ENCODE measurements at regions not wholly inside any gene's neighbourhood (a gene's known extent, or its start where the extent isn't known, plus 50 kb on each side); places are given as distances from the start of the nearest gene placed in this dataset.

DNA sequence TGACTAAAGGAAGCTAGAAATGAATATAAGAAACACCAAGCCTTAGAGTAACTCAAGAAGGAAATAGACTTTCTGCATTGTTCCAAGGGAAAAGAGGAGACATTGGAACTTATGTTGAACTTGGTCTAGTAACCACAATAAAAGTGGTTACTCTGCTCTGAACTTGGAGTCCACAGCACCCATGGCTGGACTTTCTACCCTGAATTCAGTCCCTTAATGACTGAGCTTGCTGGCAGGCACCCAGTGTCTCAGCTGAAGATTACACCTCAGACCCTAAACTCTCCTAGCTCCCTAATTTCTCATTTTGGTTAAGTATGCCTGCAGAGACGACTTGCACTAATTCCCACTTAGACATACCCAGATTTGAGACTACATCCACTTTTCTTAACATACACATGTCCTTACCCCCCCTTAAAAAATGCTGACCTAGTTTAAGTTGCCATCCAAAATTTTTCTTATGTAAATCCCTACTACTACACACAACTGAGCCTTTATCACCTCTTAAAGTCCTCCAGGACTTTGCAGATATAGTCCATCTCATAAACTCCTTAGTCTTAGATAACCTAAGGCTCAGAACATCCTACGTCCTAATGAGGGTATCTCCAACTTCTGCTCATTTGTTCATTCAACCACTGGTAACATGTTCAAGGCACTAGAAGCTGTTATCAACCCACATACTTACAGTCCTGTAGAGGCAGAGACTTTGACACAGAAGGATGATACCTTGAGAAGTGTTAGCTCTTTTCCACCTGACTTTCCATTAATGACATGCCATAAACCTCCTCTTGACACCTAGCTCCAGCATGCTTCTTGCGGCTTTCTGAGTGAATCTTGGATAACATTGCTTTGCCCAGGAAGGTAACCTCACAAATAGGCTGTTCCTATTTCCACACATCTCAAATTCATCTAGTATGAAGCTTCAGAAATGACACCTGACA lies 129.8 kb downstream of the ALDH8A1 start:
- TF ChIP-seq CTCF (IDR thresholded peaks at IDR 0.05) (no peak), POLR2A (IDR thresholded peaks at IDR 0.05) (no peak)

Data from suprapubic skin (tissue), 3 donors.